ELF-1 (cell line): ENCODE measurements at regions not wholly inside any gene's neighbourhood (a gene's known extent, or its start where the extent isn't known, plus 50 kb on each side); places are given as distances from the start of the nearest gene placed in this dataset.
"Not testable (repeated sequence)": the region's sequence is repeated elsewhere in the genome, so short reads cannot be mapped to it uniquely, and the experiment has no call there.

Experiments
- DNase-seq: peaks from one replicate; pipeline ENCODE4 v3.0.0-alpha.2; 2016; ENCODE audit warnings: low read depth, low spot score

- DNase-seq = no peak
These were observed 754.1 kb upstream of the MDGA2 start for GRCh38 chr14:48429512-48429911.

- DNase-seq = peak; percentile 7
These were observed 742.5 kb upstream of the MDGA2 start for GRCh38 chr14:48417715-48418500.

GRCh38 chr14:48401321-48401720, 725.9 kb upstream of the MDGA2 start:
- DNase-seq = no peak

- DNase-seq = peak; percentile 24
These were observed 723.4 kb upstream of the MDGA2 start for GRCh38 chr14:48398675-48399282.

- no peak for DNase-seq
These were observed 716.3 kb upstream of the MDGA2 start for GRCh38 chr14:48391661-48392060.

GRCh38 chr14:48390346-48390745, 714.9 kb upstream of the MDGA2 start:
- DNase-seq = no peak

GRCh38 chr14:48384821-48385220, 709.4 kb upstream of the MDGA2 start:
- no peak for DNase-seq

- DNase-seq = no peak
These were observed 707.6 kb upstream of the MDGA2 start for GRCh38 chr14:48382961-48383360.

GRCh38 chr14:48378541-48378940, 703.1 kb upstream of the MDGA2 start:
- no peak for DNase-seq

GRCh38 chr14:48373981-48374380, 698.6 kb upstream of the MDGA2 start:
- DNase-seq = no peak

- DNase-seq = no peak
These were observed 675.6 kb upstream of the MDGA2 start for GRCh38 chr14:48350971-48351370.

- no peak for DNase-seq
These were observed 674.3 kb upstream of the MDGA2 start for GRCh38 chr14:48349689-48350088.

- no peak for DNase-seq
These were observed 665.7 kb upstream of the MDGA2 start for GRCh38 chr14:48341069-48341468.

- no peak for DNase-seq
These were observed 658.0 kb upstream of the MDGA2 start for GRCh38 chr14:48333221-48333920.

GRCh38 chr14:48331421-48331820, 656.0 kb upstream of the MDGA2 start:
- no peak for DNase-seq

GRCh38 chr14:48325486-48325885, 650.1 kb upstream of the MDGA2 start:
- DNase-seq = no peak

GRCh38 chr14:48323665-48324064, 648.3 kb upstream of the MDGA2 start:
- DNase-seq = no peak

- DNase-seq = no peak
These were observed 644.4 kb upstream of the MDGA2 start for GRCh38 chr14:48319823-48320222.

- DNase-seq = peak; percentile 3
These were observed 629.3 kb upstream of the MDGA2 start for GRCh38 chr14:48304729-48305128.

GRCh38 chr14:48289701-48290100, 614.3 kb upstream of the MDGA2 start:
- no peak for DNase-seq

GRCh38 chr14:48285217-48285616, 609.8 kb upstream of the MDGA2 start:
- not testable (repeated sequence) for DNase-seq

GRCh38 chr14:48275301-48275700, 599.9 kb upstream of the MDGA2 start:
- no peak for DNase-seq

- no peak for DNase-seq
These were observed 599.4 kb upstream of the MDGA2 start for GRCh38 chr14:48274826-48275225.
